ENCODE measurements at regions not wholly inside any gene's neighbourhood (a gene's known extent, or its start where the extent isn't known, plus 50 kb on each side); places are given as distances from the start of the nearest gene placed in this dataset.

GRCh38 chr13:102466610-102467190 is 64.9 kb upstream of the FGF14 start:
- in situ Hi-C loops (cut with MboI), result loop anchor here (25.0 kb wide), 2 partner anchors 329 to 1329 kb away; no protein-coding TSS in a partner anchor
- no peak for DNase-seq (ENCODE audit: low read depth, low spot score)
- FAIRE-seq, result no peak
- Histone ChIP-seq H3K36me3 (ENCODE audit: control insufficient read depth in 2 of 2, insufficient read depth in 2 of 2, low read length in 1 of 2) (no peaks in the 10 kb centered on the region), H3K4me3 (no peak overlapping the region), H4K20me1 (ENCODE audit: control insufficient read depth, insufficient read depth) (no peaks in the 10 kb centered on the region), H2AFZ (ENCODE audit: control insufficient read depth, low read depth, low read length) (no peak overlapping the region), H3K4me2 (ENCODE audit: control insufficient read depth, insufficient read depth) (no peak overlapping the region), H3K9me3 (replicated peaks; ENCODE audit: control insufficient read depth, insufficient read depth, low read length) (no peaks in the 10 kb centered on the region), H3K79me2 (ENCODE audit: control insufficient read depth, insufficient read depth, low read length) (no peaks in the 10 kb centered on the region), H3K4me1 (ENCODE audit: control insufficient read depth, insufficient read depth, low read length) (no peaks in the 10 kb centered on the region), H3K9ac (ENCODE audit: control insufficient read depth, insufficient read depth, low read length) (no peak overlapping the region), H3K27ac (ENCODE audit: control insufficient read depth, insufficient read depth) (no peak overlapping the region), H3K27me3 (replicated peaks in 1 of 2; ENCODE audit: control insufficient read depth in 2 of 2, insufficient read depth in 2 of 2, low read length in 1 of 2) (no peaks in the 10 kb centered on the region)
- TF ChIP-seq RELA (IDR thresholded peaks at IDR 0.05; ENCODE audit: borderline replicate concordance, partially characterized antibody) (no peak), BACH1 (IDR thresholded peaks at IDR 0.05; ENCODE audit: borderline replicate concordance) (no peak), EED (IDR thresholded peaks at IDR 0.05; ENCODE audit: low read depth) (no peak), BRCA1 (IDR thresholded peaks at IDR 0.05; ENCODE audit: low read depth, low read length) (no peak), BHLHE40 (IDR thresholded peaks at IDR 0.05; ENCODE audit: borderline replicate concordance in 1 of 2, low read depth in 2 of 2, low read length in 1 of 2) (no peak), TCF12 (IDR thresholded peaks at IDR 0.05; ENCODE audit: low read depth, low read length) (no peak), TARDBP (IDR thresholded peaks at IDR 0.05; ENCODE audit: borderline replicate concordance) (no peak), MXI1 (IDR thresholded peaks at IDR 0.05; ENCODE audit: low read depth, low read length) (no peak), ZSCAN29 (IDR thresholded peaks at IDR 0.05) (no peak), NR2C2 (IDR thresholded peaks at IDR 0.05; ENCODE audit: borderline replicate concordance, control insufficient read depth, insufficient read length, low read depth) (no peak), ESRRA (IDR thresholded peaks at IDR 0.05; ENCODE audit: low read length) (no peak)
- ChIA-PET SMC1A (ENCODE audit: uncharacterized antibody, unreplicated experiment) (interaction anchor here (1.0 to 1.4 kb wide), 2 partner anchors 8 to 19 kb away, joined by 3 to 4 read pairs; no protein-coding TSS in a partner anchor), CTCF (interaction anchor here (0.7 to 1.2 kb wide), 2 partner anchors 10 to 100 kb away, joined by 3 read pairs; no protein-coding TSS in a partner anchor), RAD21 (ENCODE audit: unreplicated experiment) (no interaction called here), POLR2A (no interaction called here)
- no peak for ATAC-seq
- intact Hi-C loops (cut with micrococcal nuclease; ENCODE audit: unreplicated experiment), result no loop called here
- 20% methylated on average over 3 of the region's 3 CpGs for WGBS (ENCODE audit: insufficient coverage, insufficient replicate concordance, low lambda C conversion rate, missing lambda C conversion rate)
- no TSS peak for BruUV-seq (replicated peaks)
